ENCODE measurements at regions not wholly inside any gene's neighbourhood (a gene's known extent, or its start where the extent isn't known, plus 50 kb on each side); places are given as distances from the start of the nearest gene placed in this dataset.

DNA sequence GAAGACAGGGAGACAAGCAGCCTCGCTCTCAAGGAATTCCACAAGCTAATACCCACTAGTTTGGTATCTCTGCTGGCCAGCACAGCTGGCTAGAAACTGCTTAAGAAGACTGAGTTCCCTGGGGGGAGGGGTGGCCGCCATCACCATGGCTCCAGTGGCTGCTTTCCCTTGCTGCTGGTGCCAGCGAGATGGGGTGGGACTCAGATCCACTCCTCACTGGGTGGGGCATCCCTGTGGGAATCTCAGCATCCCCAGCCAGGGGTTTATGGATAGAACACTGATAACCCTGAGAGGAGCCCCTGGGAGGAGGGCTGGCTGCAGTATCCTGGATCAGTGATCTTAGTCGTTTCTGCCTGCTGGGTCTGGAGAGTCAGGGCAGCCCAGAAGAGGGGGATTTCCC is 170.6 kb upstream of the MDGA2 start:
- no peaks in the 10 kb centered on the region for H3K36me3 ChIP-seq (ENCODE audit: low read depth)
- no peaks in the 10 kb centered on the region for H3K79me2 ChIP-seq (ENCODE audit: low read depth)
- intact Hi-C loops (cut with micrococcal nuclease; ENCODE audit: unreplicated experiment): no loop called here
- BruUV-seq (replicated peaks): no TSS peak
- no peaks in the 10 kb centered on the region for H3K9me3 ChIP-seq (ENCODE audit: insufficient read depth, low read depth)
- ChIA-PET POLR2A (ENCODE audit: unreplicated experiment) (no interaction called here), CTCF (interaction anchor here (0.7 kb wide), 1 partner anchor 1083 kb away, joined by 3 read pairs; no protein-coding TSS in a partner anchor)
- H3K27ac ChIP-seq: no peak overlapping the region
- no peaks in the 10 kb centered on the region for H3K9me2 ChIP-seq (ENCODE audit: insufficient read depth)
- no peaks in the 10 kb centered on the region for H3K4me1 ChIP-seq (replicated peaks; ENCODE audit: insufficient read depth)
- H3K4me3 ChIP-seq: no peak overlapping the region
- no peak overlapping the region for H2AFZ ChIP-seq
- no peak for DNase-seq
- no peaks in the 10 kb centered on the region for H3K27me3 ChIP-seq (ENCODE audit: insufficient read depth, low read depth)
- no peaks in the 10 kb centered on the region for H3F3A ChIP-seq (ENCODE audit: insufficient read depth, low read depth)
- no peak overlapping the region for H3K4me2 ChIP-seq
- TF ChIP-seq, protein P1, sequence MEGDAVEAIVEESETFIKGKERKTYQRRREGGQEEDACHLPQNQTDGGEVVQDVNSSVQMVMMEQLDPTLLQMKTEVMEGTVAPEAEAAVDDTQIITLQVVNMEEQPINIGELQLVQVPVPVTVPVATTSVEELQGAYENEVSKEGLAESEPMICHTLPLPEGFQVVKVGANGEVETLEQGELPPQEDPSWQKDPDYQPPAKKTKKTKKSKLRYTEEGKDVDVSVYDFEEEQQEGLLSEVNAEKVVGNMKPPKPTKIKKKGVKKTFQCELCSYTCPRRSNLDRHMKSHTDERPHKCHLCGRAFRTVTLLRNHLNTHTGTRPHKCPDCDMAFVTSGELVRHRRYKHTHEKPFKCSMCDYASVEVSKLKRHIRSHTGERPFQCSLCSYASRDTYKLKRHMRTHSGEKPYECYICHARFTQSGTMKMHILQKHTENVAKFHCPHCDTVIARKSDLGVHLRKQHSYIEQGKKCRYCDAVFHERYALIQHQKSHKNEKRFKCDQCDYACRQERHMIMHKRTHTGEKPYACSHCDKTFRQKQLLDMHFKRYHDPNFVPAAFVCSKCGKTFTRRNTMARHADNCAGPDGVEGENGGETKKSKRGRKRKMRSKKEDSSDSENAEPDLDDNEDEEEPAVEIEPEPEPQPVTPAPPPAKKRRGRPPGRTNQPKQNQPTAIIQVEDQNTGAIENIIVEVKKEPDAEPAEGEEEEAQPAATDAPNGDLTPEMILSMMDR (conservative IDR thresholded peaks at IDR 0.05): no peak
- TF ChIP-seq EZH2 (IDR thresholded peaks at IDR 0.05; ENCODE audit: low read depth): no peak
- no peaks in the 10 kb centered on the region for H4K20me1 ChIP-seq (ENCODE audit: insufficient read depth)

DNA sequence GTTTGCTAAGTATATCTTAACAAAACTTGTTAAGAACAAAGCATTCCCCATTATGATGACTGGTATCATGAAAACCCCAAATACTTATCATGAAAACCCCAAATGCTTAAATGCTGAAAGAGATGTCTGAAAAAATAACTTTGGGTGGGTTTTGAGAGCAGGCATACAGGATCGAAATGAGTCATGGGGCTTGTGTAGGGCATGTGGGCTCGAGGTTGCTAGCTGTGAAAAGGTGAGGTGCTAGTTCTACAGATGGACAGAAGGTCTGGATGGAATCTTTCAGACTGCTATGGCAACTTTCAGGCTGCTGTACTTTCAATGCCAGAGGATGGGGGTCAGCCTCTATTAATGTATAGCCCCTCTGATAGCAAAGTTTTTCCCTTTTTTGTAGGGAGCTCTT is 167.8 kb upstream of the MDGA2 start:
- POLR2A ChIA-PET (ENCODE audit: unreplicated experiment): no interaction called here
- no peak for TF ChIP-seq EZH2 (IDR thresholded peaks at IDR 0.05; ENCODE audit: low read depth)
- TF ChIP-seq, protein P1 (conservative IDR thresholded peaks at IDR 0.05): no peak
- Histone ChIP-seq H3K36me3 (ENCODE audit: low read depth) (no peaks in the 10 kb centered on the region), H4K20me1 (ENCODE audit: insufficient read depth) (no peaks in the 10 kb centered on the region), H3K4me3 (no peak overlapping the region), H3K9me3 (ENCODE audit: insufficient read depth, low read depth) (no peaks in the 10 kb centered on the region), H3K27ac (no peak overlapping the region), H3K4me2 (no peak overlapping the region), H3F3A (ENCODE audit: insufficient read depth, low read depth) (no peaks in the 10 kb centered on the region), H3K27me3 (ENCODE audit: insufficient read depth, low read depth) (no peaks in the 10 kb centered on the region), H3K4me1 (replicated peaks; ENCODE audit: insufficient read depth) (no peaks in the 10 kb centered on the region), H3K79me2 (ENCODE audit: low read depth) (no peaks in the 10 kb centered on the region), H3K9me2 (ENCODE audit: insufficient read depth) (no peaks in the 10 kb centered on the region), H2AFZ (no peak overlapping the region)
- no peak for DNase-seq
- CTCF ChIA-PET: no interaction called here
- BruUV-seq (replicated peaks): no TSS peak
- intact Hi-C loops (cut with micrococcal nuclease; ENCODE audit: unreplicated experiment): no loop called here

DNA sequence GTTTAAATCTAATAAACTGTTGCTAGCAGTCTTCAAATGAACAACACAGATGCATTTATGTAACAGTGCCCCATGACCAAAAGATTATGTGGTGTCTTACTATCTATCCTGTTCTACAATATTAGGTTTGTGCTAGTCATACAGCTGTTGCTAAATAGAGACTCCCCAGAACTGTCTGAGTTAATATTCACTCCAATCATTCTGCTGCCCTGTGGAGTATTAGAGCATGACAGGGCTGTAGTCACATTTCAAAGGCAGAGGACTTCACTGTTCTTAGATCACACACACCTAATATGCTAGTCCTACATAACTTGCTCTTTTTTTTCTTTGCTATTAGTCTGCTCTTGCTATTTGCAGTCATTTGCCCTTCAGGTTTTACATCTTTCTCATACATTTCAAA is 157.6 kb upstream of the MDGA2 start:
- Histone ChIP-seq H4K20me1 (ENCODE audit: insufficient read depth) (no peaks in the 10 kb centered on the region), H3K4me1 (replicated peaks; ENCODE audit: insufficient read depth) (no peaks in the 10 kb centered on the region), H3K36me3 (ENCODE audit: low read depth) (no peaks in the 10 kb centered on the region), H3K4me3 (no peak overlapping the region), H3K79me2 (ENCODE audit: low read depth) (no peaks in the 10 kb centered on the region), H3F3A (ENCODE audit: insufficient read depth, low read depth) (no peaks in the 10 kb centered on the region), H3K4me2 (no peak overlapping the region), H3K9me2 (ENCODE audit: insufficient read depth) (no peaks in the 10 kb centered on the region), H3K9me3 (ENCODE audit: insufficient read depth, low read depth) (no peaks in the 10 kb centered on the region), H3K27me3 (ENCODE audit: insufficient read depth, low read depth) (no peaks in the 10 kb centered on the region), H3K27ac (no peak overlapping the region), H2AFZ (no peak overlapping the region)
- intact Hi-C loops (cut with micrococcal nuclease; ENCODE audit: unreplicated experiment): no loop called here
- no TSS peak for BruUV-seq (replicated peaks)
- TF ChIP-seq, protein P1 (conservative IDR thresholded peaks at IDR 0.05): no peak
- TF ChIP-seq EZH2 (IDR thresholded peaks at IDR 0.05; ENCODE audit: low read depth): no peak
- DNase-seq: no peak
- POLR2A ChIA-PET (ENCODE audit: unreplicated experiment): no interaction called here
- CTCF ChIA-PET: no interaction called here

Measured in PC-9 (cell line).